Ishikawa (cell line): ENCODE measurements at regions not wholly inside any gene's neighbourhood (a gene's known extent, or its start where the extent isn't known, plus 50 kb on each side); places are given as distances from the start of the nearest gene placed in this dataset.

Experiments used
- EP300 ChIP-seq: IDR thresholded peaks from 2 replicates; pipeline ENCODE4 v1.6.1; 2012; ENCODE audit warnings: borderline replicate concordance
- FOXM1 ChIP-seq: IDR thresholded peaks from 2 replicates; pipeline ENCODE4 v1.6.1; 2012; ENCODE audit warnings: low read depth, borderline replicate concordance
- NFIC ChIP-seq: IDR thresholded peaks from 2 replicates; pipeline ENCODE4 v1.6.1; 2012
- REST ChIP-seq: IDR thresholded peaks from 2 replicates; pipeline ENCODE4 v1.6.1; 2012; ENCODE audit warnings: low read depth, mild to moderate bottlenecking
- TCF12 ChIP-seq: IDR thresholded peaks from 2 replicates; pipeline ENCODE4 v1.6.1; 2012; ENCODE audit warnings: low read depth
- USF1 ChIP-seq: IDR thresholded peaks from 2 replicates; pipeline ENCODE4 v1.6.1; 2012
- YY1 ChIP-seq: IDR thresholded peaks from 2 replicates; pipeline ENCODE4 v1.6.1; 2012; ENCODE audit warnings: low read depth

- no peak for TF ChIP-seq REST
- TF ChIP-seq USF1: no peak
- no peak for TF ChIP-seq NFIC
- no peak for TF ChIP-seq EP300
- TF ChIP-seq FOXM1: no peak
- no peak for TF ChIP-seq YY1
- no peak for TF ChIP-seq TCF12
Observed at GRCh38 chr5:56459394-56460194, 226.5 kb upstream of the ANKRD55 start.
